Neural cell (in vitro differentiated cells): ENCODE measurements at regions not wholly inside any gene's neighbourhood (a gene's known extent, or its start where the extent isn't known, plus 50 kb on each side); places are given as distances from the start of the nearest gene placed in this dataset.

Experiments used
- H2AFZ ChIP-seq: fragments of 200-600, 300-800 bp; sonication (generic), shearing (Covaris generic); 2 replicates; pipeline ENCODE4 v1.6.0; 2014; ENCODE audit warnings: low read depth, mild to moderate bottlenecking, antibody characterized with exemption, low read length, moderate library complexity
- H3F3A ChIP-seq: fragments of 200-600 bp; shearing (Covaris generic); 2 replicates; pipeline ENCODE4 v1.6.1; 2016; ENCODE audit warnings: mild to moderate bottlenecking, moderate library complexity, mixed read lengths, antibody characterized with exemption, low read length; ENCODE audit not compliant: insufficient read depth, poor library complexity, severe bottlenecking
- H3K27ac ChIP-seq: fragments of 200-600, 300-800 bp; sonication (generic), shearing (Covaris generic); 2 replicates; pipeline ENCODE4 v1.5.1; 2014; ENCODE audit warnings: mild to moderate bottlenecking, low read length, moderate library complexity
- H3K27me3 ChIP-seq: fragments of 300-800, 200-600 bp; sonication (generic), shearing (Covaris generic); 2 replicates; pipeline ENCODE4 v1.6.0; 2014; ENCODE audit warnings: mild to moderate bottlenecking, low read depth, low read length, moderate library complexity; ENCODE audit not compliant: insufficient read depth
- H3K36me3 ChIP-seq: fragments of 300-800, 200-600 bp; sonication (generic), shearing (Covaris generic); 2 replicates; pipeline ENCODE4 v1.5.1; 2014; ENCODE audit warnings: mild to moderate bottlenecking, antibody characterized with exemption, low read length, moderate library complexity; ENCODE audit not compliant: insufficient read depth
- H3K4me2 ChIP-seq: fragments of 300-800, 200-600 bp; sonication (generic), shearing (Covaris generic); 2 replicates; pipeline ENCODE4 v1.6.0; 2014; ENCODE audit warnings: mild to moderate bottlenecking, low read length
- H3K4me3 ChIP-seq: fragments of 300-800, 200-600 bp; sonication (generic), shearing (Covaris generic); 2 replicates; pipeline ENCODE4 v1.5.1; 2014; ENCODE audit warnings: mild to moderate bottlenecking, low read length, moderate library complexity
- H3K79me2 ChIP-seq: fragments of 200-600 bp; shearing (Covaris generic); replicated peaks from 2 replicates; pipeline ENCODE4 v1.6.0; 2014; ENCODE audit warnings: mild to moderate bottlenecking, low read length, moderate library complexity; ENCODE audit not compliant: insufficient read depth
- H3K9ac ChIP-seq: fragments of 300-800, 200-600 bp; sonication (generic), shearing (Covaris generic); 2 replicates; pipeline ENCODE4 v1.6.1; 2016; ENCODE audit warnings: mild to moderate bottlenecking, low read length, mixed read lengths
- H3K9me2 ChIP-seq: fragments of 200-600 bp; shearing (Covaris generic); 2 replicates; pipeline ENCODE4 v1.6.1; 2016; ENCODE audit warnings: mild to moderate bottlenecking, low read length, mixed read lengths; ENCODE audit not compliant: insufficient read depth
- H3K9me3 ChIP-seq: fragments of 200-600, 300-800 bp; sonication (generic), shearing (Covaris generic); 2 replicates; pipeline ENCODE4 v1.6.1; 2016; ENCODE audit warnings: mild to moderate bottlenecking, mixed run types, low read length, moderate library complexity, mixed read lengths
- H4K20me1 ChIP-seq: fragments of 200-600 bp; shearing (Covaris generic); 2 replicates; pipeline ENCODE4 v1.6.1; 2016; ENCODE audit warnings: mild to moderate bottlenecking, mixed run types; ENCODE audit not compliant: insufficient read depth
- CTCF ChIP-seq: fragments of 450-650 bp; IDR thresholded peaks from 2 replicates; pipeline ENCODE4 v1.5.1; 2014; ENCODE audit warnings: antibody characterized with exemption, mild to moderate bottlenecking, moderate library complexity; ENCODE audit not compliant: poor library complexity, severe bottlenecking
- EP300 ChIP-seq: fragments of 450-650 bp; conservative IDR thresholded peaks from 2 replicates; pipeline ENCODE4 v1.6.1; 2014; ENCODE audit warnings: antibody characterized with exemption, mild to moderate bottlenecking, moderate library complexity; ENCODE audit not compliant: poor library complexity, severe bottlenecking
- EZH2 ChIP-seq: fragments of 200-600, 300-800 bp; shearing (Covaris generic), sonication (generic); IDR thresholded peaks from 2 replicates; pipeline ENCODE4 v1.6.1; 2014; ENCODE audit warnings: antibody characterized with exemption, low read length, borderline replicate concordance, mild to moderate bottlenecking; ENCODE audit not compliant: insufficient read depth, poor library complexity, severe bottlenecking
- MXI1 ChIP-seq: fragments of 450-650 bp; conservative IDR thresholded peaks from 2 replicates; pipeline ENCODE4 v1.6.1; 2014; ENCODE audit warnings: antibody characterized with exemption, mild to moderate bottlenecking; ENCODE audit not compliant: poor library complexity, severe bottlenecking
- POLR2AphosphoS5 ChIP-seq: IDR thresholded peaks from 2 replicates; pipeline ENCODE4 v1.6.1; 2012
- RAD21 ChIP-seq: fragments of 450-650 bp; conservative IDR thresholded peaks from 2 replicates; pipeline ENCODE4 v1.6.1; 2014; ENCODE audit warnings: antibody characterized with exemption, mild to moderate bottlenecking, moderate library complexity
- REST ChIP-seq: IDR thresholded peaks from 2 replicates; pipeline ENCODE4 v1.6.1; 2012; ENCODE audit warnings: borderline replicate concordance
- SMC3 ChIP-seq: fragments of 450-650 bp; conservative IDR thresholded peaks from 2 replicates; pipeline ENCODE4 v1.6.1; 2014; ENCODE audit warnings: antibody characterized with exemption, mild to moderate bottlenecking, moderate library complexity; ENCODE audit not compliant: poor library complexity
- TAF1 ChIP-seq: IDR thresholded peaks from 2 replicates; pipeline ENCODE4 v1.6.1; 2012; ENCODE audit warnings: low read depth

GRCh38 chr1:70820396-70820795 lies 227.2 kb downstream of the PTGER3 start:
- Histone ChIP-seq H3K36me3 (no peaks in the 10 kb centered on the region), H3K9ac (no peak overlapping the region), H3K4me3 (no peak overlapping the region), H3K27me3 (no peaks in the 10 kb centered on the region), H4K20me1 (no peaks in the 10 kb centered on the region), H2AFZ (no peak overlapping the region), H3K9me2 (no peaks in the 10 kb centered on the region), H3F3A (no peaks in the 10 kb centered on the region), H3K9me3 (no peaks in the 10 kb centered on the region), H3K79me2 (no peaks in the 10 kb centered on the region), H3K4me2 (no peak overlapping the region), H3K27ac (no peak overlapping the region)
- TF ChIP-seq EZH2 = no peak

- Histone ChIP-seq H3K27ac (no peak overlapping the region), H3K27me3 (no peaks in the 10 kb centered on the region), H3K4me3 (no peak overlapping the region), H3K9ac (no peak overlapping the region), H3F3A (no peaks in the 10 kb centered on the region), H4K20me1 (no peaks in the 10 kb centered on the region), H3K79me2 (no peaks in the 10 kb centered on the region), H3K36me3 (no peaks in the 10 kb centered on the region), H3K4me2 (no peak overlapping the region), H3K9me2 (no peaks in the 10 kb centered on the region), H2AFZ (no peak overlapping the region), H3K9me3 (no peaks in the 10 kb centered on the region)
- TF ChIP-seq EP300 = no peak
- no peak for TF ChIP-seq POLR2AphosphoS5
- no peak for TF ChIP-seq CTCF
- TF ChIP-seq SMC3 = no peak
- TF ChIP-seq MXI1 = no peak
- no peak for TF ChIP-seq REST
- no peak for TF ChIP-seq EZH2
- no peak for TF ChIP-seq RAD21
- no peak for TF ChIP-seq TAF1
Observed at GRCh38 chr1:70820995-70821394, 226.6 kb downstream of the PTGER3 start.

- H3K9ac ChIP-seq = no peak overlapping the region
- H4K20me1 ChIP-seq = no peaks in the 10 kb centered on the region
- H2AFZ ChIP-seq = no peak overlapping the region
- no peaks in the 10 kb centered on the region for H3K36me3 ChIP-seq
- no peak overlapping the region for H3K4me3 ChIP-seq
- H3K9me2 ChIP-seq = no peaks in the 10 kb centered on the region
- H3K9me3 ChIP-seq = no peaks in the 10 kb centered on the region
- no peaks in the 10 kb centered on the region for H3K27me3 ChIP-seq
- H3K79me2 ChIP-seq = no peaks in the 10 kb centered on the region
- TF ChIP-seq CTCF (no peak), RAD21 (no peak), REST (no peak), SMC3 (no peak), EP300 (no peak), POLR2AphosphoS5 (no peak), TAF1 (no peak), EZH2 (no peak), MXI1 (no peak)
- no peak overlapping the region for H3K27ac ChIP-seq
- no peak overlapping the region for H3K4me2 ChIP-seq
- H3F3A ChIP-seq = no peaks in the 10 kb centered on the region
Observed at GRCh38 chr1:70826428-70826827, 221.2 kb downstream of the PTGER3 start.
